Loucy (cell line): ENCODE measurements at regions not wholly inside any gene's neighbourhood (a gene's known extent, or its start where the extent isn't known, plus 50 kb on each side); places are given as distances from the start of the nearest gene placed in this dataset.
"Not testable (repeated sequence)": the region's sequence is repeated elsewhere in the genome, so short reads cannot be mapped to it uniquely, and the experiment has no call there.

Experiments used
- H2AFZ ChIP-seq: fragments of 200-600 bp; sonication (generic); 2 replicates; pipeline ENCODE4 v1.6.0; 2016; ENCODE audit warnings: antibody characterized with exemption, mild to moderate bottlenecking, low read length, moderate library complexity
- H3F3A ChIP-seq: fragments of 200-600 bp; 2 replicates; pipeline ENCODE4 v1.6.0; 2016; ENCODE audit warnings: antibody characterized with exemption, low read depth, mild to moderate bottlenecking
- H3K27me3 ChIP-seq: fragments of 200-600 bp; sonication (generic); 2 replicates; pipeline ENCODE4 v1.6.1; 2014; ENCODE audit warnings: low read length, mild to moderate bottlenecking; ENCODE audit not compliant: insufficient read depth, poor library complexity, severe bottlenecking
- H3K36me3 ChIP-seq: fragments of 200-600 bp; sonication (generic); 2 replicates; pipeline ENCODE4 v1.6.1; 2016; ENCODE audit warnings: low read length; ENCODE audit not compliant: insufficient read depth
- H3K4me1 ChIP-seq: fragments of 200-600 bp; sonication (generic); 2 replicates; pipeline ENCODE4 v1.5.1; 2014; ENCODE audit warnings: low read length, mild to moderate bottlenecking; ENCODE audit not compliant: insufficient read depth, poor library complexity, severe bottlenecking
- H3K4me2 ChIP-seq: fragments of 200-600 bp; sonication (generic); 2 replicates; pipeline ENCODE4 v1.6.0; 2014; ENCODE audit warnings: antibody characterized with exemption, low read length, low read depth, mild to moderate bottlenecking; ENCODE audit not compliant: poor library complexity, severe bottlenecking
- H3K4me3 ChIP-seq: fragments of 200-600 bp; sonication (generic); 2 replicates; pipeline ENCODE4 v1.5.1; 2014; ENCODE audit warnings: low read length, mild to moderate bottlenecking, mixed read lengths; ENCODE audit not compliant: poor library complexity, severe bottlenecking
- H3K79me2 ChIP-seq: fragments of 200-600 bp; sonication (generic); 2 replicates; pipeline ENCODE4 v1.6.1; 2014; ENCODE audit warnings: low read length; ENCODE audit not compliant: insufficient read depth
- H3K9ac ChIP-seq: fragments of 200-600 bp; sonication (generic); 2 replicates; pipeline ENCODE4 v1.6.0; 2014; ENCODE audit warnings: mild to moderate bottlenecking, low read depth, low read length, moderate library complexity; ENCODE audit not compliant: poor library complexity, severe bottlenecking
- H3K9me2 ChIP-seq: fragments of 200-600 bp; sonication (generic); replicated peaks from 2 replicates; pipeline ENCODE4 v1.6.1; 2016; ENCODE audit warnings: low read depth, low read length, mixed read lengths
- H3K9me3 ChIP-seq: fragments of 200-600 bp; sonication (generic); 2 replicates; pipeline ENCODE4 v1.6.1; 2014; ENCODE audit warnings: mild to moderate bottlenecking, antibody characterized with exemption, low read length, low read depth; ENCODE audit not compliant: insufficient read depth
- H4K20me1 ChIP-seq: fragments of 200-600 bp; sonication (generic); 2 replicates; pipeline ENCODE4 v1.6.0; 2014; ENCODE audit warnings: antibody characterized with exemption, low read length, mild to moderate bottlenecking; ENCODE audit not compliant: insufficient read depth, poor library complexity, severe bottlenecking
- EZH2phosphoT487 ChIP-seq: fragments of 200-600 bp; IDR thresholded peaks from 2 replicates; pipeline ENCODE4 v1.6.1; 2018; ENCODE audit warnings: antibody characterized with exemption, mild to moderate bottlenecking, moderate library complexity, borderline replicate concordance
- TF ChIP-seq, protein P1 (sequence below): fragments of 200-600 bp; sonication (generic); conservative IDR thresholded peaks from 2 replicates; pipeline ENCODE4 v1.5.1; 2014; ENCODE audit warnings: mild to moderate bottlenecking, antibody characterized with exemption, low read length

DNA sequence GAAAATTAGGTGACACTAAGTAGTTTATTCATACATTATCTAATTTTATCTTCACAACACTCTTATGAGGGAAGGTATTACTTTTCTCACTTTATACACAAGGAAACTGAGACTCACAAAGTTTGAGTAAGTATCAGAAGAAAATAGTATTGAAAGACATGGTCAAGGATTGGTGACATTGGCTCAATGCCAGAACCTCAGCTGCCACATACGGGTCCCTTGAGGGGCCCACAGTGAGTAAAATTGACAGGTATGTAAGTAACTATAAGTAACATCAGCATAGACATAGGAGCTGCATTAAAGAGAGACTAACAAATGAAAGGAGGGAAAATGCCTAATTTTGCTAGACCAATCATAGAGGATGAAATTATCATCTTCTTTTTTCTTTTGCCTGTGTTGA is 134.1 kb downstream of the COX18 start:
- Histone ChIP-seq H3K79me2 (no peaks in the 10 kb centered on the region), H4K20me1 (no peaks in the 10 kb centered on the region), H3K36me3 (no peaks in the 10 kb centered on the region), H2AFZ (no peak overlapping the region), H3K4me2 (no peak overlapping the region), H3K9me2 (no peaks in the 10 kb centered on the region), H3K4me3 (no peak overlapping the region), H3K9me3 (no peaks in the 10 kb centered on the region), H3K27me3 (no peaks in the 10 kb centered on the region), H3K4me1 (no peaks in the 10 kb centered on the region), H3F3A (no peaks in the 10 kb centered on the region), H3K9ac (no peak overlapping the region)
- no peak for TF ChIP-seq EZH2phosphoT487
- TF ChIP-seq, protein P1, sequence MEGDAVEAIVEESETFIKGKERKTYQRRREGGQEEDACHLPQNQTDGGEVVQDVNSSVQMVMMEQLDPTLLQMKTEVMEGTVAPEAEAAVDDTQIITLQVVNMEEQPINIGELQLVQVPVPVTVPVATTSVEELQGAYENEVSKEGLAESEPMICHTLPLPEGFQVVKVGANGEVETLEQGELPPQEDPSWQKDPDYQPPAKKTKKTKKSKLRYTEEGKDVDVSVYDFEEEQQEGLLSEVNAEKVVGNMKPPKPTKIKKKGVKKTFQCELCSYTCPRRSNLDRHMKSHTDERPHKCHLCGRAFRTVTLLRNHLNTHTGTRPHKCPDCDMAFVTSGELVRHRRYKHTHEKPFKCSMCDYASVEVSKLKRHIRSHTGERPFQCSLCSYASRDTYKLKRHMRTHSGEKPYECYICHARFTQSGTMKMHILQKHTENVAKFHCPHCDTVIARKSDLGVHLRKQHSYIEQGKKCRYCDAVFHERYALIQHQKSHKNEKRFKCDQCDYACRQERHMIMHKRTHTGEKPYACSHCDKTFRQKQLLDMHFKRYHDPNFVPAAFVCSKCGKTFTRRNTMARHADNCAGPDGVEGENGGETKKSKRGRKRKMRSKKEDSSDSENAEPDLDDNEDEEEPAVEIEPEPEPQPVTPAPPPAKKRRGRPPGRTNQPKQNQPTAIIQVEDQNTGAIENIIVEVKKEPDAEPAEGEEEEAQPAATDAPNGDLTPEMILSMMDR, result no peak

DNA sequence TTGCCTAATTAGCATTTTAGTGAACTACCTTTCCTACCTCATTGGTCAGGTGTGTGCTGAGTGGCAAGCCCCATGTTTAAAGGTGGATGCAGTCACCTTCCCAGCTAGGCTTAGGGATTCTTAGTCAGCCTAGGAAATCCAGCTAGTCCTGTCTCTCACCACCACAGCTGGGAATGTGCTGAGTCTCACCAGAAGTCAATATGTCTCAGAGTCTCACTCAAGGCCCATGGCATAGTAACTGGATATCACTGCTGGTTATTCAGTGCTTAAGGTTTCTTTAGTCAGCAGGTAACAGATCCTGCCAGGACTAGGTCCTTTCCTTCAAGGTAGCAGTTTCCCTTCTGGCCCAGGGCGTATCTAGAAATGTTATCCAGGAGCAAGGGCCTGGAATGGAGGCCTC is 136.5 kb downstream of the COX18 start:
- Histone ChIP-seq H2AFZ (no peak overlapping the region), H3K9me3 (no peaks in the 10 kb centered on the region), H3F3A (no peaks in the 10 kb centered on the region), H3K4me3 (no peak overlapping the region), H3K36me3 (no peaks in the 10 kb centered on the region), H3K4me2 (no peak overlapping the region), H4K20me1 (no peaks in the 10 kb centered on the region), H3K9me2 (no peaks in the 10 kb centered on the region), H3K79me2 (no peaks in the 10 kb centered on the region), H3K27me3 (no peaks in the 10 kb centered on the region), H3K9ac (no peak overlapping the region), H3K4me1 (no peaks in the 10 kb centered on the region)
- TF ChIP-seq EZH2phosphoT487, result no peak
- TF ChIP-seq, protein P1, result no peak

DNA sequence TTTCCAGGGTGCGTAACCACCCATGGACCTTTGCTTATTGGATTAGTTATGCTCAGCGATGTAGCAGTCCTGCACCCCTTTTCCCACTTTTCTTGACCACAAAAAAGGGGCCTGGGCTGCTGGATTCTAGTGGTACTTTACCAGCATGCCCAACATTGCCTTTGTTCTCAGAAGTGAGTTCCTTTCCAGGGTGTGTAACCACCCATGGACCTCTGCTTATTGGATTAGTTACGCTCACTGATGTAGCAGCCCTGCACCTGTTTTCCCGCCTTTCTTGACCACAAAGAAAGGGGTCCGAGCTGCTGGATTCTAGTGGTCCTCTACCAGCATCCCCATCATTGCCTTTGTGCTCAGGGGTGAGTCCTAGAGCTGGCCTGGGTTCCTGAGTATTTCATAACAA is 138.2 kb downstream of the COX18 start:
- no peaks in the 10 kb centered on the region for H3K4me1 ChIP-seq
- H3K4me3 ChIP-seq, result no peak overlapping the region
- H3F3A ChIP-seq, result no peaks in the 10 kb centered on the region
- H4K20me1 ChIP-seq, result no peaks in the 10 kb centered on the region
- H3K79me2 ChIP-seq, result no peaks in the 10 kb centered on the region
- TF ChIP-seq EZH2phosphoT487, result no peak
- TF ChIP-seq, protein P1, result no peak
- H3K27me3 ChIP-seq, result no peaks in the 10 kb centered on the region
- no peak overlapping the region for H2AFZ ChIP-seq
- no peak overlapping the region for H3K9ac ChIP-seq
- 0 out of 2 replicates have a peak, but pooled peaks cover 2% of the 10 kb centered on the region for H3K9me3 ChIP-seq
- H3K4me2 ChIP-seq, result no peak overlapping the region
- no peaks in the 10 kb centered on the region for H3K9me2 ChIP-seq
- no peaks in the 10 kb centered on the region for H3K36me3 ChIP-seq

DNA sequence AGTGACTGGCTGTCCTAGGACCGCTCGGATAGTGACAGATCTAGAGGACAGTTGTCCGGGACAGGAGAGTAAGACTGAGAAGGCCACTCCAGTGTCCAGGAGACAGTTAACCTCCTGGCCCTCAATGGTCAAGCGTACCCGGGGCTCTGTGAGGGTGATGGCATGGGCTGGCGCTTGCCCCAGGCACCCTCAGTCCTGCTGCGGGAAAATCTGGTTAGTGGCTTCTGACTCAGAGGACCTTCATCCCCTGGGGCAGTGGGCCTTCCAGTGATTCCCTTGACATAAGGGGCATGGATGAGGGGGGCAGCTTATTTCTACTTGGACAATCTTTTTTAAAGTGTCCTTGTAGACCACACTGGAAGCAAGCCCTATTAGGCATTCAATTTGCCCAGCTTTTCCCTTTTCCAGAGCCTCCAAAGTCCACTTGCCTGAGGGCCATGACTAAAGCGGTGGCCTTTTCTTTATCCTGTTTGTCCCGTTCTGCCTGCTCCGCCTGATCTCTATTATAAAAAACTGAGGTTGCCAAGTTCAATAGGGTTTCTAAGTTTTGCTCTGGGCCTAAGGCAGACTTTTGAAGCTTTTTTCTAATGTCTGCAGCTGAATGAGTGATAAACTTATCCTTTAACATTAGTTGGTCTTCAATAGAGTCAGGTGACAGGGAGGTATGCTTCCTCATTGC is 139.8 kb downstream of the COX18 start:
- not testable (repeated sequence) for H3K36me3 ChIP-seq, H2AFZ ChIP-seq, H3K9me2 ChIP-seq, H3K27me3 ChIP-seq, H4K20me1 ChIP-seq, H3K4me2 ChIP-seq, H3K9me3 ChIP-seq, H3K79me2 ChIP-seq, H3K4me3 ChIP-seq, H3K4me1 ChIP-seq, H3F3A ChIP-seq, H3K9ac ChIP-seq
